AG04450 (cell line): ENCODE measurements at regions not wholly inside any gene's neighbourhood (a gene's known extent, or its start where the extent isn't known, plus 50 kb on each side); places are given as distances from the start of the nearest gene placed in this dataset.

Experiments used
- CTCF ChIA-PET: fragments of 300-600, 350-600 bp; formaldehyde crosslinking; extraction: SDS; loops from one replicate; lab custom pipeline; 2022; ENCODE audit warnings: antibody characterized with exemption, inconsistent platforms; lab: Charles Lee
- POLR2A ChIA-PET: fragments of 350-600 bp; formaldehyde crosslinking; extraction: SDS; loops from one replicate; lab custom pipeline; 2021; ENCODE audit warnings: antibody characterized with exemption, inconsistent platforms; lab: Yijun Ruan, JAX
- DNase-seq: peaks from one replicate; pipeline ENCODE4 v3.0.0-alpha.2; 2011; ENCODE audit warnings: low read depth, low spot score
- H3K27ac ChIP-seq: one replicate; pipeline ENCODE4 v1.5.1; 2012; ENCODE audit warnings: low read depth, low read length, control low read depth
- H3K27me3 ChIP-seq: one replicate; pipeline ENCODE4 v1.6.0; 2012; ENCODE audit warnings: low read length; ENCODE audit not compliant: control insufficient read depth, insufficient read depth
- H3K4me3 ChIP-seq: 2 replicates; pipeline ENCODE4 v1.5.1; 2011; ENCODE audit warnings: mild to moderate bottlenecking, low read depth, low read length, control low read depth
- H3K9me3 ChIP-seq: 2 replicates; pipeline ENCODE4 v1.5.1; 2012; ENCODE audit warnings: low read length; ENCODE audit not compliant: control insufficient read depth, insufficient read depth
- CTCF ChIP-seq: IDR thresholded peaks from 2 replicates; pipeline ENCODE4 v1.5.1; 2011; ENCODE audit warnings: low read depth, low read length, control low read depth, inconsistent platforms

- Histone ChIP-seq H3K27me3 (no peaks in the 10 kb centered on the region), H3K9me3 (no peaks in the 10 kb centered on the region), H3K27ac (no peak overlapping the region), H3K4me3 (no peak overlapping the region)
- TF ChIP-seq CTCF: no peak
- CTCF ChIA-PET: no interaction called here
- POLR2A ChIA-PET: no interaction called here
- no peak for DNase-seq
These were observed 764.5 kb upstream of the TENM3 start for GRCh38 chr4:181478656-181479055.

GRCh38 chr4:181479141-181479540 lies 764.1 kb upstream of the TENM3 start:
- H3K27me3 ChIP-seq: no peaks in the 10 kb centered on the region
- no peak overlapping the region for H3K27ac ChIP-seq
- CTCF ChIA-PET: no interaction called here
- POLR2A ChIA-PET: no interaction called here
- no peak for DNase-seq
- H3K9me3 ChIP-seq: no peaks in the 10 kb centered on the region
- TF ChIP-seq CTCF: no peak
- H3K4me3 ChIP-seq: no peak overlapping the region

- no peaks in the 10 kb centered on the region for H3K9me3 ChIP-seq
- ChIA-PET CTCF (interaction anchor here (0.6 to 1.7 kb wide), 2 partner anchors 44 to 510 kb away, joined by 3 to 9 read pairs; no protein-coding TSS in a partner anchor), POLR2A (no interaction called here)
- H3K4me3 ChIP-seq: no peak overlapping the region
- no peak for DNase-seq
- no peaks in the 10 kb centered on the region for H3K27me3 ChIP-seq
- TF ChIP-seq CTCF: no peak
- H3K27ac ChIP-seq: no peak overlapping the region
These were observed 758.8 kb upstream of the TENM3 start for GRCh38 chr4:181484396-181484795.

- TF ChIP-seq CTCF: no peak
- Histone ChIP-seq H3K9me3 (no peaks in the 10 kb centered on the region), H3K4me3 (no peak overlapping the region), H3K27ac (no peak overlapping the region), H3K27me3 (no peaks in the 10 kb centered on the region)
- ChIA-PET POLR2A (no interaction called here), CTCF (no interaction called here)
- no peak for DNase-seq
These were observed 754.3 kb upstream of the TENM3 start for GRCh38 chr4:181488926-181489325.

GRCh38 chr4:181498148-181498547 lies 745.1 kb upstream of the TENM3 start:
- H3K9me3 ChIP-seq: no peaks in the 10 kb centered on the region
- DNase-seq: no peak
- H3K27me3 ChIP-seq: peaks cover 5% of the 10 kb centered on the region
- POLR2A ChIA-PET: no interaction called here
- no peak overlapping the region for H3K27ac ChIP-seq
- TF ChIP-seq CTCF: no peak
- no peak overlapping the region for H3K4me3 ChIP-seq
- CTCF ChIA-PET: interaction anchor here (0.6 kb wide), 1 partner anchor 18 kb away, joined by 3 read pairs; no protein-coding TSS in a partner anchor
